A673 (cell line): ENCODE measurements at regions not wholly inside any gene's neighbourhood (a gene's known extent, or its start where the extent isn't known, plus 50 kb on each side); places are given as distances from the start of the nearest gene placed in this dataset.

Source experiments
- BruUV-seq: library from RNA; stranded (reverse); fragments of 400-500 nt; replicated peaks from 2 replicates; lab custom pipeline; 2021; lab: Mats Ljungman, UMichigan
- CTCF ChIA-PET: fragments of 300-600 bp; sonication (Branson Sonifier 250); formaldehyde crosslinking; loops from one replicate; lab custom pipeline; 2022; ENCODE audit warnings: antibody characterized with exemption; lab: Charles Lee
- POLR2A ChIA-PET: fragments of 300-600 bp; sonication (Branson Sonifier 250); formaldehyde crosslinking; loops from one replicate; lab custom pipeline; 2022; ENCODE audit warnings: antibody characterized with exemption; ENCODE audit not compliant: low non-redundant PET; lab: Charles Lee
- DNase-seq: peaks from one replicate; pipeline ENCODE4 v3.0.0-alpha.2; 2015; ENCODE audit warnings: low spot score
- H3K27ac ChIP-seq: fragments of 200-600 bp; sonication (generic); 2 replicates; pipeline ENCODE4 v1.5.1; 2016; ENCODE audit warnings: mixed run types, low read depth, mild to moderate bottlenecking, mixed read lengths, antibody characterized with exemption, low read length; ENCODE audit not compliant: poor library complexity, severe bottlenecking
- H3K27me3 ChIP-seq: fragments of 200-600 bp; sonication (generic); replicated peaks from 2 replicates; pipeline ENCODE4 v1.6.1; 2017; ENCODE audit warnings: mixed run types, low read depth, mild to moderate bottlenecking, mixed read lengths, antibody characterized with exemption, low read length; ENCODE audit not compliant: insufficient read depth, poor library complexity
- H3K36me3 ChIP-seq: fragments of 200-600 bp; sonication (generic); 2 replicates; pipeline ENCODE4 v1.6.1; 2016; ENCODE audit warnings: mixed run types, mild to moderate bottlenecking, mixed read lengths, antibody characterized with exemption, low read length; ENCODE audit not compliant: insufficient read depth, poor library complexity, severe bottlenecking
- H3K4me1 ChIP-seq: fragments of 200-600 bp; sonication (generic); 2 replicates; pipeline ENCODE4 v1.6.1; 2017; ENCODE audit warnings: mixed run types, mild to moderate bottlenecking, mixed read lengths, antibody characterized with exemption, low read length; ENCODE audit not compliant: insufficient read depth, poor library complexity, severe bottlenecking
- H3K4me3 ChIP-seq: fragments of 200-600 bp; sonication (generic); 2 replicates; pipeline ENCODE4 v1.5.1; 2016; ENCODE audit warnings: low read depth, mixed run types, mild to moderate bottlenecking, mixed read lengths, low read length; ENCODE audit not compliant: poor library complexity, severe bottlenecking
- H3K9me3 ChIP-seq: fragments of 200-600 bp; sonication (generic); 2 replicates; pipeline ENCODE4 v1.6.1; 2016; ENCODE audit warnings: mixed run types, low read depth, mild to moderate bottlenecking, mixed read lengths, antibody characterized with exemption, low read length; ENCODE audit not compliant: poor library complexity, severe bottlenecking
- EZH2 ChIP-seq: fragments of 200-600 bp; sonication (generic); IDR thresholded peaks from 2 replicates; pipeline ENCODE4 v1.6.1; 2017; ENCODE audit warnings: borderline replicate concordance, low read depth, mild to moderate bottlenecking, mixed read lengths, antibody characterized with exemption, low read length; ENCODE audit not compliant: poor library complexity, severe bottlenecking
- intact Hi-C: fragments of 100-400 bp; cut with micrococcal nuclease; formaldehyde crosslinking; loops from one replicate; pipeline ENCODE4 v1.10.0; 2022; ENCODE audit not compliant: unreplicated experiment
- TF ChIP-seq, protein P1 (sequence below): fragments of 300-800, 200-600 bp; sonication (generic); conservative IDR thresholded peaks from 2 replicates; pipeline ENCODE4 v1.5.1; 2017; ENCODE audit warnings: low read depth, mild to moderate bottlenecking, antibody characterized with exemption, low read length, moderate library complexity, mixed read lengths

DNA sequence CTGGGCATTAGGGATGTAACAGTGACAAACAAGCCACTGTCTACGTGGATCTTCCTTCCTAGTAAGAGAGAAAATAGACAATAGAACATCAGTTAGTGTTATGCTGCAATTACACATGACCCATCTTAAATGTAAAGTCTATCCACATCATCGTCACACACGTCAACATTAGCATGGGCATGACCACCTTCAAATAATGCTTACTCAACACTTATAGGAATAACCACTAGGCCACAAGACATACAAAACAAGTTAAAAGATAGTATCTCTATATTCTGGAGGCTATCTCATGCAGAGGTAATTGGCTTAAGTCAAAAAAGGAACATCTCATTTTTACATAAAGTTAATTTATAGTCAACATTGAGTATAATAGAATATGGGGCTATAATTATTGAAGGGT is 156.5 kb downstream of the MOXD1 start:
- Histone ChIP-seq H3K4me3 (no peak overlapping the region), H3K27me3 (peaks cover 7% of the 10 kb centered on the region), H3K27ac (no peak overlapping the region), H3K9me3 (no peaks in the 10 kb centered on the region), H3K4me1 (no peaks in the 10 kb centered on the region), H3K36me3 (no peaks in the 10 kb centered on the region)
- BruUV-seq, result no TSS peak
- ChIA-PET CTCF (no interaction called here), POLR2A (no interaction called here)
- DNase-seq, result no peak
- TF ChIP-seq, protein P1, sequence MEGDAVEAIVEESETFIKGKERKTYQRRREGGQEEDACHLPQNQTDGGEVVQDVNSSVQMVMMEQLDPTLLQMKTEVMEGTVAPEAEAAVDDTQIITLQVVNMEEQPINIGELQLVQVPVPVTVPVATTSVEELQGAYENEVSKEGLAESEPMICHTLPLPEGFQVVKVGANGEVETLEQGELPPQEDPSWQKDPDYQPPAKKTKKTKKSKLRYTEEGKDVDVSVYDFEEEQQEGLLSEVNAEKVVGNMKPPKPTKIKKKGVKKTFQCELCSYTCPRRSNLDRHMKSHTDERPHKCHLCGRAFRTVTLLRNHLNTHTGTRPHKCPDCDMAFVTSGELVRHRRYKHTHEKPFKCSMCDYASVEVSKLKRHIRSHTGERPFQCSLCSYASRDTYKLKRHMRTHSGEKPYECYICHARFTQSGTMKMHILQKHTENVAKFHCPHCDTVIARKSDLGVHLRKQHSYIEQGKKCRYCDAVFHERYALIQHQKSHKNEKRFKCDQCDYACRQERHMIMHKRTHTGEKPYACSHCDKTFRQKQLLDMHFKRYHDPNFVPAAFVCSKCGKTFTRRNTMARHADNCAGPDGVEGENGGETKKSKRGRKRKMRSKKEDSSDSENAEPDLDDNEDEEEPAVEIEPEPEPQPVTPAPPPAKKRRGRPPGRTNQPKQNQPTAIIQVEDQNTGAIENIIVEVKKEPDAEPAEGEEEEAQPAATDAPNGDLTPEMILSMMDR, result no peak
- TF ChIP-seq EZH2, result no peak
- intact Hi-C loops, result no loop called here

DNA sequence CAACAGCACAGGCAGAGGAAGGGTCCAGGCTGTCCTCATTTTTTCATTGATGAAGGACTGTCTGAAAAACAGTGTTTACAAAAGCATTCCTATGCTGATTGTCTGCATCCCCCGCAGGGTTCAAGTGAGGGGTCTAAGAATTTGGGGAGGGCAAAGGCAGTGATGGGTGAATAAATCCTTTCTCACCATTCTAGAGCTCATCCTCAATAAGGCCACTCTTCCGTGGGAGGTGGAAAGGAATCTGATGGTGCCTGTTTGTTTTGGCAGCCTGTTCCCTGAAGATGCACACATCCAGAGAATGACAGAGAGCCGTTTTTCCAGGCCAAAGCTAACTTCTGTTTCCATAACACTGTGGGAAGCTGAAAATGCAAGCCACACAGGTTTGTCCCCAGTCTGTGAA is 164.5 kb downstream of the MOXD1 start:
- TF ChIP-seq, protein P1, result no peak
- no peak for TF ChIP-seq EZH2
- Histone ChIP-seq H3K4me3 (no peak overlapping the region), H3K36me3 (no peaks in the 10 kb centered on the region), H3K27ac (no peak overlapping the region), H3K27me3 (peaks cover 25% of the 10 kb centered on the region), H3K9me3 (no peaks in the 10 kb centered on the region), H3K4me1 (no peaks in the 10 kb centered on the region)
- intact Hi-C loops, result no loop called here
- no peak for DNase-seq
- CTCF ChIA-PET, result no interaction called here
- POLR2A ChIA-PET, result no interaction called here
- BruUV-seq, result no TSS peak

- no peak for DNase-seq
- TF ChIP-seq EZH2, result no peak
- TF ChIP-seq, protein P1, result no peak
- Histone ChIP-seq H3K9me3 (no peaks in the 10 kb centered on the region), H3K4me3 (no peak overlapping the region), H3K27ac (no peak overlapping the region), H3K4me1 (no peaks in the 10 kb centered on the region), H3K27me3 (peaks cover 25% of the 10 kb centered on the region), H3K36me3 (no peaks in the 10 kb centered on the region)
- ChIA-PET CTCF (no interaction called here), POLR2A (no interaction called here)
- intact Hi-C loops, result no loop called here
- no TSS peak for BruUV-seq
These were observed 165.0 kb downstream of the MOXD1 start for GRCh38 chr6:132236281-132236680.
